IMR-90 (cell line): ENCODE measurements at regions not wholly inside any gene's neighbourhood (a gene's known extent, or its start where the extent isn't known, plus 50 kb on each side); places are given as distances from the start of the nearest gene placed in this dataset.

Experiments used
- ATAC-seq: fragments of 200-7000 bp; cut with Tn5 transposase; 2 replicates; pipeline ENCODE4 v1.9.1; 2020; ENCODE audit warnings: low read depth, mild to moderate bottlenecking, moderate library complexity
- BruUV-seq: library from RNA; stranded (reverse); fragments of 400-500 nt; replicated peaks from 2 replicates; lab custom pipeline; 2021; lab: Mats Ljungman, UMichigan
- CTCF ChIA-PET: fragments of 300-600 bp; formaldehyde crosslinking; extraction: SDS; loops from one replicate; lab custom pipeline; 2021; ENCODE audit warnings: antibody characterized with exemption; lab: Yijun Ruan, JAX
- POLR2A ChIA-PET: fragments of 300-600 bp; sonication (Branson Sonifier 250); formaldehyde crosslinking; loops from one replicate; lab custom pipeline; 2022; ENCODE audit warnings: antibody characterized with exemption; ENCODE audit not compliant: unreplicated experiment; lab: Charles Lee
- DNase-seq: peaks from one replicate; pipeline ENCODE4 v3.0.0; 2013
- H2AFZ ChIP-seq: replicated peaks from 2 replicates; pipeline ENCODE3; 2013; ENCODE audit warnings: low read length, mild to moderate bottlenecking; ENCODE audit not compliant: poor library complexity
- H2AK5ac ChIP-seq: 2 replicates; pipeline ENCODE4 v1.6.1; 2013; ENCODE audit warnings: low read depth, low read length, inconsistent platforms
- H2AK9ac ChIP-seq: replicated peaks from 2 replicates; pipeline ENCODE3; 2013; ENCODE audit warnings: mild to moderate bottlenecking, low read depth, low read length, moderate library complexity; ENCODE audit not compliant: poor library complexity
- H2BK120ac ChIP-seq: 2 replicates; pipeline ENCODE4 v1.6.1; 2013; ENCODE audit warnings: low read depth, low read length, inconsistent platforms
- H2BK15ac ChIP-seq: 3 replicates; pipeline ENCODE4 v1.6.1; 2013; ENCODE audit warnings: low read depth, low read length, inconsistent platforms
- H2BK20ac ChIP-seq: 2 replicates; pipeline ENCODE4 v1.6.1; 2013; ENCODE audit warnings: low read depth, mild to moderate bottlenecking, inconsistent platforms, low read length, moderate library complexity
- H2BK5ac ChIP-seq: 2 replicates; pipeline ENCODE4 v1.6.1; 2013; ENCODE audit warnings: mild to moderate bottlenecking, low read depth, low read length, inconsistent platforms; ENCODE audit not compliant: poor library complexity, severe bottlenecking
- H3K14ac ChIP-seq: replicated peaks from 2 replicates; pipeline ENCODE4 v1.6.1; 2013; ENCODE audit warnings: low read depth, low read length, inconsistent platforms
- H3K18ac ChIP-seq: 2 replicates; pipeline ENCODE4 v1.6.1; 2013; ENCODE audit warnings: low read depth, low read length, control low read depth
- H3K23ac ChIP-seq: 2 replicates; pipeline ENCODE4 v1.6.1; 2013; ENCODE audit warnings: low read depth, low read length, inconsistent platforms
- H3K27ac ChIP-seq: 2 replicates; pipeline ENCODE4 v1.5.1; 2013; ENCODE audit warnings: mild to moderate bottlenecking, control low read depth, low read length; ENCODE audit not compliant: insufficient read depth
- H3K27me3 ChIP-seq: 2 replicates; pipeline ENCODE4 v1.6.1; 2013; ENCODE audit warnings: low read length; ENCODE audit not compliant: control insufficient read depth, insufficient read depth
- H3K36me3 ChIP-seq: 2 replicates; pipeline ENCODE4 v1.6.1; 2013; ENCODE audit warnings: low read length, mixed read lengths; ENCODE audit not compliant: control insufficient read depth, insufficient read depth
- H3K4ac ChIP-seq: 2 replicates; pipeline ENCODE4 v1.6.1; 2013; ENCODE audit warnings: low read depth, low read length, inconsistent platforms
- H3K4me1 ChIP-seq: 2 replicates; pipeline ENCODE4 v1.6.1; 2013; ENCODE audit warnings: low read length, mixed read lengths; ENCODE audit not compliant: control insufficient read depth, insufficient read depth
- H3K4me2 ChIP-seq: 2 replicates; pipeline ENCODE4 v1.6.1; 2013; ENCODE audit warnings: low read depth, mild to moderate bottlenecking, control low read depth, low read length, moderate library complexity
- H3K4me3 ChIP-seq: 2 replicates; pipeline ENCODE4 v1.5.1; 2013; ENCODE audit warnings: low read depth, mild to moderate bottlenecking, control low read depth, low read length, moderate library complexity; ENCODE audit not compliant: insufficient read depth
- H3K56ac ChIP-seq: 2 replicates; pipeline ENCODE4 v1.6.1; 2013; ENCODE audit warnings: low read length, inconsistent platforms; ENCODE audit not compliant: insufficient read depth; ENCODE audit errors: extremely low read depth
- H3K79me1 ChIP-seq, 2 experiments: 2 replicates each; pipeline ENCODE4 v1.6.1; 2013; ENCODE audit warnings: low read length in 2 of 2, inconsistent platforms in 1 of 2, low read depth in 1 of 2
- H3K9ac ChIP-seq: 2 replicates; pipeline ENCODE4 v1.6.1; 2013; ENCODE audit warnings: low read depth, low read length, control low read depth
- H3K9me1 ChIP-seq: 2 replicates; pipeline ENCODE4 v1.6.1; 2013; ENCODE audit warnings: low read length, inconsistent platforms; ENCODE audit not compliant: insufficient read depth
- H3K9me3 ChIP-seq: 2 replicates; pipeline ENCODE4 v1.6.1; 2013; ENCODE audit warnings: low read length; ENCODE audit not compliant: control insufficient read depth, insufficient read depth
- H4K20me1 ChIP-seq: 2 replicates; pipeline ENCODE4 v1.6.1; 2013; ENCODE audit warnings: low read length, inconsistent platforms; ENCODE audit not compliant: insufficient read depth
- H4K5ac ChIP-seq: 2 replicates; pipeline ENCODE4 v1.6.1; 2013; ENCODE audit warnings: mild to moderate bottlenecking, low read depth, low read length, control low read depth
- H4K8ac ChIP-seq, 2 experiments: 2 replicates each; pipeline ENCODE4 v1.6.1; 2013; ENCODE audit warnings: low read depth in 2 of 2, low read length in 2 of 2, control low read depth in 1 of 2, inconsistent platforms in 1 of 2
- H4K91ac ChIP-seq: 2 replicates; pipeline ENCODE4 v1.6.1; 2013; ENCODE audit warnings: low read depth, low read length, inconsistent platforms; ENCODE audit not compliant: insufficient read depth
- BHLHE40 ChIP-seq: fragments of 150-350 bp; IDR thresholded peaks from 2 replicates; pipeline ENCODE4 v1.6.1; 2016; ENCODE audit warnings: mild to moderate bottlenecking, low read depth, low read length
- CEBPB ChIP-seq: IDR thresholded peaks from 2 replicates; pipeline ENCODE4 v1.6.1; 2012; ENCODE audit warnings: low read depth, low read length, improper control_type of control experiment
- FOS ChIP-seq: fragments of 150-350 bp; IDR thresholded peaks from 2 replicates; pipeline ENCODE4 v1.6.1; 2016; ENCODE audit warnings: low read depth, low read length
- MAZ ChIP-seq: IDR thresholded peaks from 2 replicates; pipeline ENCODE4 v1.6.1; 2012; ENCODE audit warnings: low read depth, mild to moderate bottlenecking, low read length, improper control_type of control experiment, moderate library complexity, borderline replicate concordance
- MXI1 ChIP-seq: IDR thresholded peaks from 2 replicates; pipeline ENCODE4 v1.6.1; 2012; ENCODE audit warnings: low read depth, mild to moderate bottlenecking, low read length, moderate library complexity, borderline replicate concordance
- RFX5 ChIP-seq: IDR thresholded peaks from 2 replicates; pipeline ENCODE4 v1.8.0; 2012; ENCODE audit warnings: low read depth, mild to moderate bottlenecking, low read length, moderate library complexity
- SMC3 ChIP-seq: fragments of 150-350 bp; IDR thresholded peaks from 2 replicates; pipeline ENCODE4 v1.6.1; 2016; ENCODE audit warnings: low read depth, mild to moderate bottlenecking, antibody characterized with exemption, low read length, moderate library complexity
- WGBS, 2 experiments: methylation state at CpG; one replicate each; pipeline versions ENCODE4 v1.1.5 to v1.1.7; 2013; ENCODE audit warnings: missing lambda C conversion rate in 2 of 2; ENCODE audit not compliant: insufficient read length in 1 of 2; ENCODE audit errors: extremely low coverage in 2 of 2; 5-methylcytosine and 5-hydroxymethylcytosine counted together
- dilution Hi-C: fragments of 300-500 bp; cut with HindIII; formaldehyde crosslinking; loops from one replicate; pipeline ENCODE4 v1.14.3; 2018; ENCODE audit warnings: low sequenced_read_pairs; ENCODE audit not compliant: unreplicated experiment
- in situ Hi-C: fragments of 300-500 bp; cut with MboI; formaldehyde crosslinking; loops from 3 replicates; pipeline ENCODE4 v1.14.3; 2019; ENCODE audit warnings: low sequenced_read_pairs, inconsistent platforms, mixed read lengths
- intact Hi-C: fragments of 100-400 bp; cut with micrococcal nuclease; formaldehyde crosslinking; loops from 2 replicates; pipeline ENCODE4 v1.10.0; 2022
- TF ChIP-seq, protein P1 (sequence below): fragments of 150-350 bp; IDR thresholded peaks from 2 replicates; pipeline ENCODE4 v1.6.1; 2017; ENCODE audit warnings: mild to moderate bottlenecking, antibody characterized with exemption, low read length, low read depth
- TF ChIP-seq, protein P2 (sequence below): conservative IDR thresholded peaks from 2 replicates; pipeline ENCODE4 v1.5.1; 2012; ENCODE audit warnings: mild to moderate bottlenecking, low read depth, low read length, improper control_type of control experiment

DNA sequence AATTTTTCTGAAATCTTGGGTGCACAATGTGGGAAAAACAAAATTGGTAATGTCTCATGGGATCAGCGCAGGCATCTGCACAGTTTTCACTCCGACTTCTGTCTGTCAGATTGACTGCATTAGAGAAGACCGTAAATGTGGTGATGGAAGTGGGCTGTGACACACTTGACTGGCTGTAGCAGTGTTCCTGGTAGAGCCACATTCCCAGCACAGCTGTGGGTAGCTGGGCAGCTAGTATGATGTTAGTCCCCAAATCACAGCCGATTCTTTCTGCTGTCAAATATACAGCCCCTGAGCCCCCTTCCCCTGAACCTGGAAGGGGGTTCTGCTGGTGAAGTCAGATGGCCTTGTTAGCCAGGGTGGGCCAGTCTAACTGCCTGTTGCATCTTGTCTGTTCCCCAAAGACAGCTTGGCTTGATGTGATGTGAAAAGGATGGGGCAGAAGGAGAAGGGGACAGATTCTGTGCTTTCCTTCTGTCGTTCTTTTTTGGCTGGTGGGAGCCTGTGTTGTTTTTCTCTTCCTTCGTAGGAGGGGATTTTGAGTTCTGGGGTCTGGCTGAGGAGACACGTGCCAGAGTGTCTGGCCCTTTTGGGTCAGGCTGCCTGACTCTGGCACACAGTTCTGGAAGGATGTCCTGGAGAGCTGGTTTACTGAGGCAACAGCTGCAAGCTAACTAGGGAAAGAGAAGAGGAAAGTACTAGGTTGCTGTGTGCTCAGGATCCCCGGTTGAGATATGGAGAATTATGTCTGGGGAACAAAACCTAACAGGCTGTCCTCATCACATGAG, 66.4 kb upstream of the SPRY4 start (continued):
- TF ChIP-seq MXI1, result no peak

DNA sequence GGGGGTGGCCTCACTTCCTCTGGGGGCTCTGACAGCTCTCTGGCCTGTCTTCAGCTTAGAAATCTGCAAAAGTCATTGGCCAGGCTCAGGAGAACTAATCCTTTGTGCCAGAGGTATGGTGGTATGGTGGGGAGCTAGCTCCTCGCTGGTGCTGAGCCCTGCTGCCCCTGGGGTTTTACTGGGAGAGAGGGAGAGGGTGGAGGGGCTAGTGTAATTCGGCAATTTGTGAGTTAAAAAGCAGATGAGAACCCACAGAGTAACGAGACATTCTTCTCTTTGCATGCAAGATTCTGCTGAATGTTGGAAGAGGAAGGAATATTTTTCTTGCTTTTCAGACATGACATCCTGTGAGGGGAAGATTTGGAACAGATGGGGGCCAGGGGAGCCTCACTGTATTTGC, 65.5 kb upstream of the SPRY4 start:
- peak overlapping the region; percentile 29 for H2AFZ ChIP-seq
- no peaks in the 10 kb centered on the region for H3K36me3 ChIP-seq
- H3K56ac ChIP-seq, result no peak overlapping the region
- TF ChIP-seq RFX5, result no peak
- TF ChIP-seq, protein P1, sequence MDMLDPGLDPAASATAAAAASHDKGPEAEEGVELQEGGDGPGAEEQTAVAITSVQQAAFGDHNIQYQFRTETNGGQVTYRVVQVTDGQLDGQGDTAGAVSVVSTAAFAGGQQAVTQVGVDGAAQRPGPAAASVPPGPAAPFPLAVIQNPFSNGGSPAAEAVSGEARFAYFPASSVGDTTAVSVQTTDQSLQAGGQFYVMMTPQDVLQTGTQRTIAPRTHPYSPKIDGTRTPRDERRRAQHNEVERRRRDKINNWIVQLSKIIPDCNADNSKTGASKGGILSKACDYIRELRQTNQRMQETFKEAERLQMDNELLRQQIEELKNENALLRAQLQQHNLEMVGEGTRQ, result no peak
- no peak for TF ChIP-seq MAZ
- TF ChIP-seq SMC3, result no peak
- no peak for TF ChIP-seq FOS
- no peak for TF ChIP-seq CEBPB
- no peak for TF ChIP-seq BHLHE40
- TF ChIP-seq, protein P2, sequence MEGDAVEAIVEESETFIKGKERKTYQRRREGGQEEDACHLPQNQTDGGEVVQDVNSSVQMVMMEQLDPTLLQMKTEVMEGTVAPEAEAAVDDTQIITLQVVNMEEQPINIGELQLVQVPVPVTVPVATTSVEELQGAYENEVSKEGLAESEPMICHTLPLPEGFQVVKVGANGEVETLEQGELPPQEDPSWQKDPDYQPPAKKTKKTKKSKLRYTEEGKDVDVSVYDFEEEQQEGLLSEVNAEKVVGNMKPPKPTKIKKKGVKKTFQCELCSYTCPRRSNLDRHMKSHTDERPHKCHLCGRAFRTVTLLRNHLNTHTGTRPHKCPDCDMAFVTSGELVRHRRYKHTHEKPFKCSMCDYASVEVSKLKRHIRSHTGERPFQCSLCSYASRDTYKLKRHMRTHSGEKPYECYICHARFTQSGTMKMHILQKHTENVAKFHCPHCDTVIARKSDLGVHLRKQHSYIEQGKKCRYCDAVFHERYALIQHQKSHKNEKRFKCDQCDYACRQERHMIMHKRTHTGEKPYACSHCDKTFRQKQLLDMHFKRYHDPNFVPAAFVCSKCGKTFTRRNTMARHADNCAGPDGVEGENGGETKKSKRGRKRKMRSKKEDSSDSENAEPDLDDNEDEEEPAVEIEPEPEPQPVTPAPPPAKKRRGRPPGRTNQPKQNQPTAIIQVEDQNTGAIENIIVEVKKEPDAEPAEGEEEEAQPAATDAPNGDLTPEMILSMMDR, result no peak
- peak overlapping the region; percentile 10; the same call in 1 of the 2 replicates for H2BK20ac ChIP-seq
- ChIA-PET CTCF (interaction anchor here (0.6 kb wide), 1 partner anchor 27 kb away, joined by 3 read pairs; no protein-coding TSS in a partner anchor), POLR2A (no interaction called here)
- DNase-seq (no peak), ATAC-seq (no peak)
- no peaks in the 10 kb centered on the region for H3K9me3 ChIP-seq
- peak overlapping the region; percentile 10; the same call in 1 of the 2 replicates for H3K27ac ChIP-seq
- H3K4ac ChIP-seq, result peak overlapping the region; percentile 34; the same call in 1 of the 2 replicates
- H2BK120ac ChIP-seq, result peak overlapping the region; percentile 46; the same call in 1 of the 2 replicates
- no peak overlapping the region; the same call in 1 of the 2 replicates for H3K4me2 ChIP-seq
- H2BK15ac ChIP-seq, result no peak overlapping the region; the same call in 2 of the 3 replicates
- peaks cover 22% of the 10 kb centered on the region for H3K4me1 ChIP-seq
- H4K20me1 ChIP-seq, result no peaks in the 10 kb centered on the region
- H2BK5ac ChIP-seq, result no peak overlapping the region
- peak overlapping the region in 1 of 2 experiments; percentile 26; a peak in 2 of 4 replicates for H4K8ac ChIP-seq
- H3K23ac ChIP-seq, result no peak overlapping the region
- no peak overlapping the region for H4K91ac ChIP-seq
- peaks cover 13% of the 10 kb centered on the region for H3K9me1 ChIP-seq
- H3K27me3 ChIP-seq, result no peaks in the 10 kb centered on the region
- dilution Hi-C loops, result no loop called here
- in situ Hi-C loops, result no loop called here
- H3K4me3 ChIP-seq, result no peak overlapping the region
- no peak overlapping the region; the same call in 1 of the 2 replicates for H3K18ac ChIP-seq
- peak overlapping the region; percentile 15; the same call in 1 of the 2 replicates for H2AK5ac ChIP-seq
- no peak overlapping the region for H3K14ac ChIP-seq
- intact Hi-C loops, result no loop called here
- peaks cover 2 to 14% of the 10 kb centered on the region in 2 experiments; a peak in 2 of 4 replicates for H3K79me1 ChIP-seq
- WGBS, 2 experiments, result no CpG with 5 or more reads among the region's 3 CpGs
- no peak overlapping the region for H2AK9ac ChIP-seq
- no peak overlapping the region; the same call in 1 of the 2 replicates for H4K5ac ChIP-seq
- no TSS peak for BruUV-seq
- no peak overlapping the region for H3K9ac ChIP-seq
